Dendritic cell treated with granulocyte-macrophage colony-stimulating factor and Interleukin-4, amounts not matched to agents 40 ng/mL and 50 ng/mL, for 4 days (primary cell): ENCODE measurements at regions not wholly inside any gene's neighbourhood (a gene's known extent, or its start where the extent isn't known, plus 50 kb on each side); places are given as distances from the start of the nearest gene placed in this dataset.
A peak's percentile ranks its signal among the peaks of the same experiment; 100 is the strongest.
"Not testable (repeated sequence)": the region's sequence is repeated elsewhere in the genome, so short reads cannot be mapped to it uniquely, and the experiment has no call there.

Experiments
- H3K27ac Mint-ChIP-seq: one replicate; pipeline ENCODE4 v1.8.0; 2022; ENCODE audit warnings: mild to moderate bottlenecking, mixed read lengths
- H3K27me3 Mint-ChIP-seq: one replicate; pipeline ENCODE4 v1.8.0; 2022; ENCODE audit warnings: mild to moderate bottlenecking, mixed read lengths
- H3K36me3 Mint-ChIP-seq: one replicate; pipeline ENCODE4 v1.8.0; 2022; ENCODE audit warnings: low read depth, mixed read lengths
- H3K4me1 Mint-ChIP-seq: one replicate; pipeline ENCODE4 v1.8.0; 2022; ENCODE audit warnings: low read depth, mixed read lengths
- H3K4me3 Mint-ChIP-seq: one replicate; pipeline ENCODE4 v1.8.0; 2022; ENCODE audit warnings: mild to moderate bottlenecking, moderate library complexity, mixed read lengths
- H3K9me3 Mint-ChIP-seq: one replicate; pipeline ENCODE4 v1.8.0; 2022; ENCODE audit warnings: mixed read lengths
- intact Hi-C: fragments of 100-400 bp; cut with micrococcal nuclease; formaldehyde crosslinking; loops from one replicate; pipeline ENCODE4 v1.15.0; 2022

GRCh38 chr18:55951738-55952137 lies 363.7 kb upstream of the TCF4 start:
- peaks cover 13% of the 10 kb centered on the region for H3K9me3 Mint-ChIP-seq
- H3K27ac Mint-ChIP-seq, H3K36me3 Mint-ChIP-seq, H3K4me1 Mint-ChIP-seq, intact Hi-C loops, H3K4me3 Mint-ChIP-seq, H3K27me3 Mint-ChIP-seq: not testable (repeated sequence)

- H3K9me3 Mint-ChIP-seq = peaks cover 17% of the 10 kb centered on the region
- H3K27ac Mint-ChIP-seq = no peak overlapping the region
- no peaks in the 10 kb centered on the region for H3K4me1 Mint-ChIP-seq
- no peak overlapping the region for H3K4me3 Mint-ChIP-seq
- no peaks in the 10 kb centered on the region for H3K27me3 Mint-ChIP-seq
- no peaks in the 10 kb centered on the region for H3K36me3 Mint-ChIP-seq
- intact Hi-C loops = no loop called here
Observed at GRCh38 chr18:55950379-55951166, 362.6 kb upstream of the TCF4 start.

DNA sequence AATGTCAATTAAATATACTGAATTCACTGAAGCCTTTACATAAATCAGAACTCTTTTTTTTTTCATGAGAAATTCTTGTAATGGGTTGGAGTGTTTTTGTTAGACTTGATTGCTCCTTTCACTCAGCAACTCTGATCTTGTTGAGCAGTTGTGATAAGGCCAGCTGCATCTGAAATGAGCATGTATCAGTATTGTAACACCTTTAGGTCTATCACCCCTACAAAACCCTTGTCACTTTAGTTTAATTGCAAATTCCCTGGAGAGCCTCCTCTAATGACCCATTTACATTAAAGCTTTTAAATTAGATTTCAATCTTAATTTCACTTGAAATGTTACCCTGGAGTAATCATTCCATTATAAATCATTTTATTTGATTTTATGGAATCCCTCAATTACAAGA lies 346.8 kb upstream of the TCF4 start:
- no peaks in the 10 kb centered on the region for H3K36me3 Mint-ChIP-seq
- H3K4me3 Mint-ChIP-seq = no peak overlapping the region
- intact Hi-C loops = no loop called here
- no peaks in the 10 kb centered on the region for H3K27me3 Mint-ChIP-seq
- no peak overlapping the region for H3K27ac Mint-ChIP-seq
- H3K9me3 Mint-ChIP-seq = peaks cover 32% of the 10 kb centered on the region
- H3K4me1 Mint-ChIP-seq = no peaks in the 10 kb centered on the region

- no peaks in the 10 kb centered on the region for H3K27me3 Mint-ChIP-seq
- no peaks in the 10 kb centered on the region for H3K36me3 Mint-ChIP-seq
- H3K27ac Mint-ChIP-seq = no peak overlapping the region
- no peaks in the 10 kb centered on the region for H3K4me1 Mint-ChIP-seq
- H3K4me3 Mint-ChIP-seq = no peak overlapping the region
- intact Hi-C loops = no loop called here
- H3K9me3 Mint-ChIP-seq = peaks cover 21% of the 10 kb centered on the region
Observed at GRCh38 chr18:55932675-55933074, 344.7 kb upstream of the TCF4 start.

GRCh38 chr18:55927831-55928230 lies 339.8 kb upstream of the TCF4 start:
- intact Hi-C loops = no loop called here
- H3K4me1 Mint-ChIP-seq = no peaks in the 10 kb centered on the region
- no peaks in the 10 kb centered on the region for H3K27me3 Mint-ChIP-seq
- H3K27ac Mint-ChIP-seq = no peak overlapping the region
- no peaks in the 10 kb centered on the region for H3K36me3 Mint-ChIP-seq
- H3K9me3 Mint-ChIP-seq = peaks cover 10% of the 10 kb centered on the region
- no peak overlapping the region for H3K4me3 Mint-ChIP-seq

- no peaks in the 10 kb centered on the region for H3K36me3 Mint-ChIP-seq
- intact Hi-C loops = no loop called here
- H3K27me3 Mint-ChIP-seq = no peaks in the 10 kb centered on the region
- no peak overlapping the region for H3K4me3 Mint-ChIP-seq
- H3K27ac Mint-ChIP-seq = no peak overlapping the region
- H3K4me1 Mint-ChIP-seq = no peaks in the 10 kb centered on the region
- no peaks in the 10 kb centered on the region for H3K9me3 Mint-ChIP-seq
Observed at GRCh38 chr18:55925772-55926171, 337.8 kb upstream of the TCF4 start.

DNA sequence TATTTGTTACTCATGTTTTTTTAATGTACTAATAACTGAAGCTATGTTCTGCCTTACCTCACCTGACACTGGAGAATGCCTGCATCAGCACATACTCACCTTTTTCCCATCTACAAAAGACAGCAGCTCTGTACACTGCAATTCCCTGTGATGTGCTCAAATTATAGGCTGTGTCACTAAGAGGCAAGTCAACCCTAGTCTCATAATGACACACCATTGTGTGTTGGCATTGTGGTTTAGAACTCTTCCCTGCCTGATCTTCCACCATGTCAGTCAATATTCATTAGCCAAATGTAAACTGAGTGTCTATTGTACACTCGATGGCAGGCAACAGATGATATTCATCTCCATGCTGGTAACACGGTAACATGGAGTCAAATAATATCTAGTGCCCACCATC lies 332.1 kb upstream of the TCF4 start:
- no peak overlapping the region for H3K4me3 Mint-ChIP-seq
- H3K27ac Mint-ChIP-seq = no peak overlapping the region
- no peaks in the 10 kb centered on the region for H3K36me3 Mint-ChIP-seq
- intact Hi-C loops = no loop called here
- H3K27me3 Mint-ChIP-seq = no peaks in the 10 kb centered on the region
- peaks cover 5% of the 10 kb centered on the region for H3K9me3 Mint-ChIP-seq
- no peaks in the 10 kb centered on the region for H3K4me1 Mint-ChIP-seq

DNA sequence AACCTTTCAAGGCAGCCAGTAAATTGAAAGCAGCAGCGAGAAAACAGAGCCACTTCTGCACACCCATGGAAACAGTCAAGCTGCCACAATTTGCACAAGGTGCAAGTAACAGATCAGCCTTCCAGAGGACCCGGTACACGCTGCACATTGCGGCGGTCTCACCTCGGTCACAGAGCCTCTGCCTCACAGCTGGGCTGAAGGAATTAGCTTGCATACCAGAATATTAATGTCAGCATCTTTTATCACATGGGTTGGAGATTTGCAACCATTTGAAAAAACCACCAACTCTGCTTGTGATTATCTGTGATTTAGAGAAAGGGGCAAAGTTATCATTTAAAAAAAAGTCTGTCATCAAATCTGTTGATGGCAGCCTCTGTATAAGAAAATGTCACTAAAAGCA lies 330.5 kb upstream of the TCF4 start:
- H3K27ac Mint-ChIP-seq = no peak overlapping the region
- peaks cover 5% of the 10 kb centered on the region for H3K9me3 Mint-ChIP-seq
- intact Hi-C loops = no loop called here

GRCh38 chr18:55912919-55913318 lies 324.9 kb upstream of the TCF4 start:
- peaks cover 14% of the 10 kb centered on the region for H3K9me3 Mint-ChIP-seq
- H3K27ac Mint-ChIP-seq = no peak overlapping the region
- H3K4me1 Mint-ChIP-seq = no peaks in the 10 kb centered on the region
- intact Hi-C loops = no loop called here
- no peaks in the 10 kb centered on the region for H3K36me3 Mint-ChIP-seq
- H3K4me3 Mint-ChIP-seq = no peak overlapping the region
- H3K27me3 Mint-ChIP-seq = no peaks in the 10 kb centered on the region

More for the DNA sequence above, 330.5 kb upstream of the TCF4 start:
- no peak overlapping the region for H3K4me3 Mint-ChIP-seq
- H3K27me3 Mint-ChIP-seq = no peaks in the 10 kb centered on the region
- H3K4me1 Mint-ChIP-seq = no peaks in the 10 kb centered on the region
- H3K36me3 Mint-ChIP-seq = no peaks in the 10 kb centered on the region

- Mint-ChIP-seq H3K36me3 (no peaks in the 10 kb centered on the region), H3K4me3 (no peak overlapping the region), H3K27ac (no peak overlapping the region), H3K27me3 (no peaks in the 10 kb centered on the region), H3K4me1 (no peaks in the 10 kb centered on the region), H3K9me3 (peaks cover 8% of the 10 kb centered on the region)
- intact Hi-C loops = no loop called here
Observed at GRCh38 chr18:55912071-55912470, 324.1 kb upstream of the TCF4 start.

- Mint-ChIP-seq H3K27me3 (no peaks in the 10 kb centered on the region), H3K27ac (no peak overlapping the region), H3K4me3 (no peak overlapping the region), H3K4me1 (no peaks in the 10 kb centered on the region), H3K9me3 (peaks cover 8% of the 10 kb centered on the region), H3K36me3 (no peaks in the 10 kb centered on the region)
- intact Hi-C loops = no loop called here
Observed at GRCh38 chr18:55910296-55910695, 322.3 kb upstream of the TCF4 start.

- H3K4me3 Mint-ChIP-seq = no peak overlapping the region
- no peaks in the 10 kb centered on the region for H3K36me3 Mint-ChIP-seq
- H3K27ac Mint-ChIP-seq = no peak overlapping the region
- no peaks in the 10 kb centered on the region for H3K4me1 Mint-ChIP-seq
- no peaks in the 10 kb centered on the region for H3K27me3 Mint-ChIP-seq
- H3K9me3 Mint-ChIP-seq = peaks cover 8% of the 10 kb centered on the region
- intact Hi-C loops = no loop called here
Observed at GRCh38 chr18:55908901-55909366, 320.9 kb upstream of the TCF4 start.

GRCh38 chr18:55907453-55908175 lies 319.6 kb upstream of the TCF4 start:
- H3K36me3 Mint-ChIP-seq = no peaks in the 10 kb centered on the region
- H3K4me1 Mint-ChIP-seq = no peaks in the 10 kb centered on the region
- H3K27me3 Mint-ChIP-seq = no peaks in the 10 kb centered on the region
- no peak overlapping the region for H3K27ac Mint-ChIP-seq
- peaks cover 4% of the 10 kb centered on the region for H3K9me3 Mint-ChIP-seq
- H3K4me3 Mint-ChIP-seq = no peak overlapping the region
- intact Hi-C loops = no loop called here

DNA sequence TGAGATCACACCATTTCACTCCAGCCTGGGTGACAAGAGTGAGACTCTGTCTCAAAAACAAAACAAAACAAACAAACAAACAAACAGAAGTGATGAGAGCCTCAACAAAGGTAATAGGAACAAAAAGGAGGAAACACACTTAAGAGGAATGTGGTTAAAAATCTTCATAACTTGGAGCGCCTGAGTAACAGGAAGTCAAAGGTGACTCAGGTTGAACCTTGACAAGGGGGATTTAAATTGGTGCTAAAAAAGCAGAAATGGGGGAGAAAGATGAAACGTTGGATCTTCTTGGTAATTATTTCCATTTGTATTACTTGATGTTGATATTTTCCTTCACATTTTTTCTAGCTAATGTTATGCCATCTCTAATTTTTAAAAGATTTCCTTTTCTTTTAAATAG lies 318.5 kb upstream of the TCF4 start:
- Mint-ChIP-seq H3K4me3 (no peak overlapping the region), H3K27me3 (no peaks in the 10 kb centered on the region), H3K9me3 (no peaks in the 10 kb centered on the region), H3K4me1 (no peaks in the 10 kb centered on the region), H3K27ac (peak overlapping the region; percentile 6), H3K36me3 (no peaks in the 10 kb centered on the region)
- intact Hi-C loops = no loop called here
